ENCODE measurements at regions not wholly inside any gene's neighbourhood (a gene's known extent, or its start where the extent isn't known, plus 50 kb on each side); places are given as distances from the start of the nearest gene placed in this dataset.

DNA sequence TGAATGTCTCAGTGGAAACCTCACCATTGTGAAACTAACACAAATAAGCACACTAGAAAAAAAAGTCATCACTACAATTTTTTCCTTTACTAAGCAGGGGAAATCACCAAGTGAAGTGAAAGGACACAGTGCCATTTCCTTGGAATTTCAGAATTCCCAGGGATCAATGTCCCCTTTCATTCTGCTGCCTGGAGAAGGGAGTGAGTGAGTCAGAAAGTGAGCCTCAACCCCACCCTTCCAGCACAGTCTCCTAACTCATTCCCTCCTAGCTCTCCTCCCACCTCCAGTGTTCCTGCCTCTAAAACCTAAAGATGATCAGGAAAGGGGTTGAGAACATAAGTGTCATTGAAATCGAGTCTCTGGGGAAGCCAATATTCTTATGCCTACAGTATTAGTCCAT, 608.5 kb downstream of the RNF144A start:
- TF ChIP-seq SMC3 (conservative IDR thresholded peaks at IDR 0.05; ENCODE audit: insufficient read depth, low read depth, low read length), result no peak
- TF ChIP-seq, protein P1, sequence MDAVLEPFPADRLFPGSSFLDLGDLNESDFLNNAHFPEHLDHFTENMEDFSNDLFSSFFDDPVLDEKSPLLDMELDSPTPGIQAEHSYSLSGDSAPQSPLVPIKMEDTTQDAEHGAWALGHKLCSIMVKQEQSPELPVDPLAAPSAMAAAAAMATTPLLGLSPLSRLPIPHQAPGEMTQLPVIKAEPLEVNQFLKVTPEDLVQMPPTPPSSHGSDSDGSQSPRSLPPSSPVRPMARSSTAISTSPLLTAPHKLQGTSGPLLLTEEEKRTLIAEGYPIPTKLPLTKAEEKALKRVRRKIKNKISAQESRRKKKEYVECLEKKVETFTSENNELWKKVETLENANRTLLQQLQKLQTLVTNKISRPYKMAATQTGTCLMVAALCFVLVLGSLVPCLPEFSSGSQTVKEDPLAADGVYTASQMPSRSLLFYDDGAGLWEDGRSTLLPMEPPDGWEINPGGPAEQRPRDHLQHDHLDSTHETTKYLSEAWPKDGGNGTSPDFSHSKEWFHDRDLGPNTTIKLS (IDR thresholded peaks at IDR 0.05; ENCODE audit: borderline replicate concordance, low read depth), result no peak
- no peak for TF ChIP-seq JUND (IDR thresholded peaks at IDR 0.05; ENCODE audit: borderline replicate concordance, low read depth, low read length)
- no peak for TF ChIP-seq JUND (tag; IDR thresholded peaks at IDR 0.05; ENCODE audit: borderline replicate concordance, low read depth, low read length)
- no peak for TF ChIP-seq PHB2 (IDR thresholded peaks at IDR 0.05; ENCODE audit: low read depth)
- no peak for TF ChIP-seq TCF7L2 (IDR thresholded peaks at IDR 0.05; ENCODE audit: low read depth, low read length)
- TF ChIP-seq ERF (CRISPR knock-in tag; IDR thresholded peaks at IDR 0.05), result no peak
- no peak for TF ChIP-seq HNRNPH1 (optimal IDR thresholded peaks at IDR 0.05; ENCODE audit: low read depth, low read length)
- no peak for TF ChIP-seq MEF2D (tag; conservative IDR thresholded peaks at IDR 0.05; ENCODE audit: low read depth)
- TF ChIP-seq, protein P2, sequence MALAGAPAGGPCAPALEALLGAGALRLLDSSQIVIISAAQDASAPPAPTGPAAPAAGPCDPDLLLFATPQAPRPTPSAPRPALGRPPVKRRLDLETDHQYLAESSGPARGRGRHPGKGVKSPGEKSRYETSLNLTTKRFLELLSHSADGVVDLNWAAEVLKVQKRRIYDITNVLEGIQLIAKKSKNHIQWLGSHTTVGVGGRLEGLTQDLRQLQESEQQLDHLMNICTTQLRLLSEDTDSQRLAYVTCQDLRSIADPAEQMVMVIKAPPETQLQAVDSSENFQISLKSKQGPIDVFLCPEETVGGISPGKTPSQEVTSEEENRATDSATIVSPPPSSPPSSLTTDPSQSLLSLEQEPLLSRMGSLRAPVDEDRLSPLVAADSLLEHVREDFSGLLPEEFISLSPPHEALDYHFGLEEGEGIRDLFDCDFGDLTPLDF (CRISPR knock-in tag; IDR thresholded peaks at IDR 0.05), result no peak
- no peak for TF ChIP-seq EP300 (IDR thresholded peaks at IDR 0.05; ENCODE audit: low read length)

Measured in K562 (cell line).